Mesenchymal stem cell (in vitro differentiated cells and primary cell): ENCODE measurements at regions not wholly inside any gene's neighbourhood (a gene's known extent, or its start where the extent isn't known, plus 50 kb on each side); places are given as distances from the start of the nearest gene placed in this dataset.

Experiments
- DNase-seq: peaks from one replicate; pipeline ENCODE4 v3.0.0-alpha.2; 2013
- H2AFZ ChIP-seq: one replicate; pipeline ENCODE4 v1.6.1; 2013; ENCODE audit warnings: low read depth, mild to moderate bottlenecking, control low read depth, inconsistent platforms, low read length, moderate library complexity
- H2AK5ac ChIP-seq: 2 replicates; pipeline ENCODE4 v1.6.1; 2013; ENCODE audit warnings: low read length, moderate library complexity, mild to moderate bottlenecking, inconsistent platforms; ENCODE audit not compliant: severe bottlenecking
- H2BK120ac ChIP-seq: one replicate; pipeline ENCODE4 v1.6.1; 2013; ENCODE audit warnings: low read depth, mild to moderate bottlenecking, inconsistent platforms, low read length, moderate library complexity
- H2BK12ac ChIP-seq, 2 experiments: one replicate each; pipeline ENCODE4 v1.6.1; 2013; ENCODE audit warnings: inconsistent platforms in 2 of 2, low read length in 2 of 2, mild to moderate bottlenecking in 2 of 2, moderate library complexity in 2 of 2, control low read depth in 1 of 2
- H2BK15ac ChIP-seq: one replicate; pipeline ENCODE4 v1.6.1; 2013; ENCODE audit warnings: mild to moderate bottlenecking, low read depth, inconsistent platforms; ENCODE audit not compliant: poor library complexity, severe bottlenecking
- H2BK5ac ChIP-seq: 2 replicates; pipeline ENCODE4 v1.6.1; 2013; ENCODE audit warnings: low read depth, mild to moderate bottlenecking, low read length, control low read depth, inconsistent platforms; ENCODE audit not compliant: poor library complexity, severe bottlenecking
- H3K14ac ChIP-seq, 2 experiments: one replicate each; pipeline ENCODE4 v1.6.1; 2013; ENCODE audit warnings: inconsistent platforms in 2 of 2, low read length in 2 of 2, control low read depth in 1 of 2, mild to moderate bottlenecking in 1 of 2, moderate library complexity in 1 of 2
- H3K18ac ChIP-seq, 2 experiments: one replicate each; pipeline ENCODE4 v1.6.1; 2013; ENCODE audit warnings: inconsistent platforms in 2 of 2, low read length in 2 of 2, control low read depth in 1 of 2, low read depth in 1 of 2, mild to moderate bottlenecking in 1 of 2
- H3K23ac ChIP-seq, 2 experiments: one replicate each; pipeline ENCODE4 v1.6.1; 2013; ENCODE audit warnings: inconsistent platforms in 2 of 2, low read length in 2 of 2, mild to moderate bottlenecking in 2 of 2, moderate library complexity in 2 of 2, control low read depth in 1 of 2
- H3K27ac ChIP-seq: 2 replicates; pipeline ENCODE4 v1.5.1; 2013; ENCODE audit warnings: mild to moderate bottlenecking, moderate library complexity, low read length, control low read depth, inconsistent platforms; ENCODE audit not compliant: poor library complexity, severe bottlenecking
- H3K27me3 ChIP-seq, 2 experiments: 2 replicates each; pipeline versions ENCODE4 v1.6.1 to v1.7.0; 2013; ENCODE audit warnings: low read length in 2 of 2, mild to moderate bottlenecking in 2 of 2, moderate library complexity in 2 of 2, control low read depth in 1 of 2, inconsistent platforms in 1 of 2; ENCODE audit not compliant: control insufficient read depth in 1 of 2, insufficient read depth in 1 of 2
- H3K36me3 ChIP-seq, 2 experiments: 2 replicates each; pipeline versions ENCODE4 v1.6.1 to v1.7.0; 2013; ENCODE audit warnings: low read length in 2 of 2, control low read depth in 1 of 2, inconsistent platforms in 1 of 2, low read depth in 1 of 2, mild to moderate bottlenecking in 1 of 2; ENCODE audit not compliant: insufficient read depth in 2 of 2, control insufficient read depth in 1 of 2
- H3K4ac ChIP-seq, 2 experiments: one replicate each; pipeline ENCODE4 v1.6.1; 2013; ENCODE audit warnings: inconsistent platforms in 2 of 2, low read length in 2 of 2, mild to moderate bottlenecking in 2 of 2, moderate library complexity in 2 of 2, control low read depth in 1 of 2, low read depth in 1 of 2
- H3K4me1 ChIP-seq: 2 replicates; pipeline ENCODE4 v1.6.1; 2013; ENCODE audit warnings: low read depth, low read length, control low read depth; ENCODE audit not compliant: control insufficient read depth, insufficient read depth
- H3K4me2 ChIP-seq: 2 replicates; pipeline ENCODE4 v1.6.1; 2013; ENCODE audit warnings: low read length, mild to moderate bottlenecking, inconsistent platforms; ENCODE audit not compliant: poor library complexity, severe bottlenecking
- H3K4me3 ChIP-seq, 2 experiments: 2 replicates each; pipeline versions ENCODE4 v1.5.1 to v1.7.0; 2013; ENCODE audit warnings: low read length in 2 of 2, mild to moderate bottlenecking in 2 of 2, control low read depth in 1 of 2, low read depth in 1 of 2; ENCODE audit not compliant: insufficient read depth in 1 of 2
- H3K79me1 ChIP-seq: replicated peaks from 2 replicates; pipeline ENCODE4 v1.6.1; 2013; ENCODE audit warnings: mild to moderate bottlenecking, control low read depth, low read length, inconsistent platforms; ENCODE audit not compliant: poor library complexity, severe bottlenecking
- H3K9ac ChIP-seq: 2 replicates; pipeline ENCODE4 v1.7.0; 2013; ENCODE audit warnings: mild to moderate bottlenecking, low read length, moderate library complexity
- H3K9me3 ChIP-seq: 2 replicates; pipeline ENCODE4 v1.7.0; 2013; ENCODE audit warnings: mild to moderate bottlenecking, low read length; ENCODE audit not compliant: control insufficient read depth
- H4K8ac ChIP-seq: one replicate; pipeline ENCODE4 v1.6.1; 2013; ENCODE audit warnings: inconsistent platforms, mild to moderate bottlenecking, low read length, moderate library complexity
- H4K91ac ChIP-seq: one replicate; pipeline ENCODE4 v1.6.1; 2013; ENCODE audit warnings: mild to moderate bottlenecking, low read length, inconsistent platforms
- WGBS: methylation state at CpG from one replicate; pipeline ENCODE4 v1.1.7; 2013; ENCODE audit warnings: mixed read lengths; 5-methylcytosine and 5-hydroxymethylcytosine counted together

- Histone ChIP-seq H4K8ac (no peak overlapping the region), H3K4me2 (no peak overlapping the region), H2AK5ac (no peak overlapping the region), H2BK12ac (no peak overlapping the region), H2AFZ (no peak overlapping the region), H3K23ac (no peak overlapping the region), H3K9ac (no peak overlapping the region), H4K91ac (no peak overlapping the region), H3K18ac (no peak overlapping the region), H2BK15ac (no peak overlapping the region), H3K4ac (no peak overlapping the region), H3K9me3 (no peaks in the 10 kb centered on the region), H3K79me1 (no peaks in the 10 kb centered on the region), H3K4me1 (no peaks in the 10 kb centered on the region), H2BK120ac (no peak overlapping the region), H3K14ac (no peak overlapping the region), H3K4me3 (no peak overlapping the region), H3K27me3 (no peaks in the 10 kb centered on the region), H3K36me3 (no peaks in the 10 kb centered on the region), H2BK5ac (no peak overlapping the region), H3K27ac (no peak overlapping the region)
- 78% methylated on average over 2 of the region's 3 CpGs for WGBS
- DNase-seq: no peak
Observed at GRCh38 chr15:98342911-98343310, 305.4 kb upstream of the IGF1R start.

DNA sequence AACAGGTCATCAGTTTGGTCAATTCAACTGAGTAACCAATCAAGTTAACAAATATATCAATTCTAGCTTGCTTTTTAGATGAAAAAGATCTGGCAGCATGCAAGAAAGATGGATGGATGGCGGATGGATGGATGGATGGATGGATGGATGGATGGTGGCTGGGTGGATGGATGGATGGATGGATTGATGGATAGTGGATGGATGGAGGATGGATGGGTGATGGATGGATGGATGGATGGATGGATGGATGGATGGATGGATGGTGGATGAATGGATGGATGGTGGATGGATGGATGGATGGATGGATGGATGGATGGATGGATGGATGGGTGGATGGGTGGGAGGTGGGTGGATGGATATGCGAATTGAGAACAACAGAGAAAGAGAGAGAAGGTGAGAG, 303.7 kb upstream of the IGF1R start:
- no peak overlapping the region for H4K91ac ChIP-seq
- H3K4me3 ChIP-seq: no peak overlapping the region
- H3K27ac ChIP-seq: no peak overlapping the region
- H3K18ac ChIP-seq: no peak overlapping the region
- H3K79me1 ChIP-seq: no peaks in the 10 kb centered on the region
- no peaks in the 10 kb centered on the region for H3K4me1 ChIP-seq
- H2BK120ac ChIP-seq: no peak overlapping the region
- DNase-seq: no peak
- H3K27me3 ChIP-seq: no peaks in the 10 kb centered on the region
- no peak overlapping the region for H3K4ac ChIP-seq
- H4K8ac ChIP-seq: no peak overlapping the region
- no peak overlapping the region for H2BK5ac ChIP-seq
- H3K4me2 ChIP-seq: no peak overlapping the region
- no peak overlapping the region for H3K9ac ChIP-seq
- H3K9me3 ChIP-seq: no peaks in the 10 kb centered on the region
- WGBS: 31% methylated on average over 1 of the region's 2 CpGs
- H2AK5ac ChIP-seq: no peak overlapping the region
- H2AFZ ChIP-seq: no peak overlapping the region
- no peaks in the 10 kb centered on the region for H3K36me3 ChIP-seq
- H3K23ac ChIP-seq: no peak overlapping the region
- H3K14ac ChIP-seq: no peak overlapping the region
- H2BK15ac ChIP-seq: no peak overlapping the region
- H2BK12ac ChIP-seq: no peak overlapping the region

DNA sequence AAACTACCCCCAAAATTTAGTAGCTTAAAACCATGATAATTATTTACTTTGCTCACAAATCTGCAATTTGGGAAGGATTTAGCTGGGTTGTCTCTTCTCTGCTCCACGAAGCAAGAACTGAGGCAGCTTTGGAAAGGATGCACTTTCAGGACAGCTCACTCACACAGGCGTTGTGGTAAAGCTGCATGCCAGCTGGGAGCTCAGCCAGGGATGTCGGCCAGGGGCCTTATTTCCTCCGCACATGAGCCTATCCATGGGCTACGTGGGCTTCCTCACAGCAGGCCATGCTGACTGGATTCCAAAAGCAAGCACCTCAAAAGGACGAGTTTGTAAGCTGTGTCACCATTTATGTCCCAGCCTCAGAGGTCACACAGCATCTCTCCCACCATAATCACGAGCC, 301.3 kb upstream of the IGF1R start:
- 56% methylated on average over 7 of the region's 7 CpGs for WGBS
- Histone ChIP-seq H3K23ac (no peak overlapping the region), H3K9me3 (no peaks in the 10 kb centered on the region)

DNA sequence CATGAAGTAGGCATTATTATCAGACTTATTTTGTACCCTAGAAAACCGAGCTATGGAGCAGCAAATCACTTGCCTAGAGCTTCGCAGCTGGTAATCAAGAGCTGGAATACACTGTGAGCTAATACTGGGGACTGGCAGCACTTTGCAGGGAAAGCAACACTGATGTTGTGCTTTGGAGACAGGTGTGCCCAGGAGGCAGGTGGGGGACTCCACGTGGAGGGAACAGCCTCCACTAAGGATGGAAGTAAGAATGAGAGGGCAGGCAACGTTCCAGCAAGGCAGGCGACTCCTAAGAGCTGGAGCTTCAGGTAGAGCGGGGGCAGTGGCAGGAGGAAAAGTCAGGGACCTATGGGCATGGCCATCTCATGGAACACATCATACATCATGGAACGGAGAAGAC, 300.5 kb upstream of the IGF1R start:
- Histone ChIP-seq H3K4ac (no peak overlapping the region), H2BK15ac (no peak overlapping the region), H2BK120ac (no peak overlapping the region), H3K18ac (no peak overlapping the region), H3K36me3 (no peaks in the 10 kb centered on the region), H3K27ac (no peak overlapping the region), H3K9ac (no peak overlapping the region), H3K23ac (no peak overlapping the region), H4K8ac (no peak overlapping the region), H3K4me2 (no peak overlapping the region), H2BK5ac (no peak overlapping the region), H3K14ac (no peak overlapping the region), H3K27me3 (no peaks in the 10 kb centered on the region), H2AK5ac (no peak overlapping the region), H3K4me3 (no peak overlapping the region), H2AFZ (no peak overlapping the region), H3K9me3 (no peaks in the 10 kb centered on the region), H3K4me1 (no peaks in the 10 kb centered on the region), H3K79me1 (no peaks in the 10 kb centered on the region), H2BK12ac (no peak overlapping the region), H4K91ac (no peak overlapping the region)
- DNase-seq: no peak
- 65% methylated on average over 7 of the region's 7 CpGs for WGBS

More for the DNA sequence above, 301.3 kb upstream of the IGF1R start:
- no peak overlapping the region for H3K9ac ChIP-seq
- no peak overlapping the region for H3K18ac ChIP-seq
- no peak overlapping the region for H3K4me2 ChIP-seq
- H3K27me3 ChIP-seq: no peaks in the 10 kb centered on the region
- no peak overlapping the region for H3K27ac ChIP-seq
- H3K36me3 ChIP-seq: no peaks in the 10 kb centered on the region
- H4K8ac ChIP-seq: no peak overlapping the region
- H2AFZ ChIP-seq: no peak overlapping the region
- no peak overlapping the region for H2BK12ac ChIP-seq
- H2BK5ac ChIP-seq: no peak overlapping the region
- no peak overlapping the region for H2BK15ac ChIP-seq
- no peak overlapping the region for H2AK5ac ChIP-seq
- DNase-seq: no peak
- no peak overlapping the region for H3K14ac ChIP-seq
- no peak overlapping the region for H4K91ac ChIP-seq
- H3K79me1 ChIP-seq: no peaks in the 10 kb centered on the region
- no peak overlapping the region for H3K4ac ChIP-seq
- H3K4me3 ChIP-seq: no peak overlapping the region
- H2BK120ac ChIP-seq: no peak overlapping the region
- no peaks in the 10 kb centered on the region for H3K4me1 ChIP-seq
